PFSK-1 (cell line): ENCODE measurements at regions not wholly inside any gene's neighbourhood (a gene's known extent, or its start where the extent isn't known, plus 50 kb on each side); places are given as distances from the start of the nearest gene placed in this dataset.

ENCODE experiments used
- POLR2AphosphoS5 ChIP-seq: IDR thresholded peaks from 2 replicates; pipeline ENCODE4 v1.6.1; 2012; ENCODE audit warnings: low read depth, mild to moderate bottlenecking, control low read depth, low read length, moderate library complexity
- REST ChIP-seq, 2 experiments: IDR thresholded peaks; 2 replicates each; pipeline versions ENCODE4 v1.6.1 to v1.8.0; 2011 to 2012; ENCODE audit warnings: low read depth in 2 of 2, low read length in 2 of 2, control low read depth in 1 of 2, inconsistent platforms in 1 of 2, mild to moderate bottlenecking in 1 of 2, moderate library complexity in 1 of 2; ENCODE audit not compliant: insufficient read depth in 1 of 2
- SIN3A ChIP-seq: IDR thresholded peaks from 2 replicates; pipeline ENCODE4 v1.6.1; 2012; ENCODE audit warnings: mild to moderate bottlenecking, low read length, moderate library complexity, borderline replicate concordance; ENCODE audit not compliant: insufficient read depth
- TAF1 ChIP-seq: IDR thresholded peaks from 2 replicates; pipeline ENCODE4 v1.6.1; 2012; ENCODE audit warnings: low read length, control low read depth, borderline replicate concordance; ENCODE audit not compliant: insufficient read depth

DNA sequence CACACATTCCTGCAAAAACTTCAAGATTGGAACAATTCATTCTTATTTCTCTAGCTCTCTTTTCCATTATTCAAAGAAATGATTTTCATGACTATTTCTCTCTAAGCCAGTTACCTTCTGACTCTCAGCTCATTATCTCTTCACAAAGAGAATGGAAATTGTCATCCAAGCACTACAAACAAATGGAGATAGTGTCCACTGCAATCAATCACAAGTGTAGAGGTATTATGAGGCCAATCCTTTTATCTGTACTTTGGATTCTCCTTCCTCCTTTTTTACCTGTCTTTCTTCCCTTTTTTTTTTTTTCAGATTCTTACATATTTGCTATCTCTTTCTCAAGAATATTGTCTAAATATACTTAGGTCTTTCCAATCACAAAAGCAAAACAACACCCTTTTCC lies 497.7 kb upstream of the MEF2C start:
- TF ChIP-seq REST (IDR thresholded peaks at IDR 0.05; ENCODE audit: insufficient read depth in 1 of 2, low read depth in 2 of 2, low read length in 2 of 2) = no peak
- no peak for TF ChIP-seq POLR2AphosphoS5
- TF ChIP-seq TAF1 = no peak
- no peak for TF ChIP-seq SIN3A
